B cell (primary cell): ENCODE measurements at regions not wholly inside any gene's neighbourhood (a gene's known extent, or its start where the extent isn't known, plus 50 kb on each side); places are given as distances from the start of the nearest gene placed in this dataset.

Experiments
- EZH2 ChIP-seq: IDR thresholded peaks from 2 replicates; pipeline ENCODE4 v1.6.1; 2012; ENCODE audit warnings: borderline replicate concordance, low read depth, mild to moderate bottlenecking, moderate library complexity, low read length; ENCODE audit not compliant: insufficient read depth, poor library complexity, severe bottlenecking
- TF ChIP-seq, protein P1 (sequence below): fragments of 200-600 bp; IDR thresholded peaks from one replicate; pipeline ENCODE4 v1.8.0; 2022; ENCODE audit warnings: antibody characterized with exemption, mild to moderate bottlenecking

DNA sequence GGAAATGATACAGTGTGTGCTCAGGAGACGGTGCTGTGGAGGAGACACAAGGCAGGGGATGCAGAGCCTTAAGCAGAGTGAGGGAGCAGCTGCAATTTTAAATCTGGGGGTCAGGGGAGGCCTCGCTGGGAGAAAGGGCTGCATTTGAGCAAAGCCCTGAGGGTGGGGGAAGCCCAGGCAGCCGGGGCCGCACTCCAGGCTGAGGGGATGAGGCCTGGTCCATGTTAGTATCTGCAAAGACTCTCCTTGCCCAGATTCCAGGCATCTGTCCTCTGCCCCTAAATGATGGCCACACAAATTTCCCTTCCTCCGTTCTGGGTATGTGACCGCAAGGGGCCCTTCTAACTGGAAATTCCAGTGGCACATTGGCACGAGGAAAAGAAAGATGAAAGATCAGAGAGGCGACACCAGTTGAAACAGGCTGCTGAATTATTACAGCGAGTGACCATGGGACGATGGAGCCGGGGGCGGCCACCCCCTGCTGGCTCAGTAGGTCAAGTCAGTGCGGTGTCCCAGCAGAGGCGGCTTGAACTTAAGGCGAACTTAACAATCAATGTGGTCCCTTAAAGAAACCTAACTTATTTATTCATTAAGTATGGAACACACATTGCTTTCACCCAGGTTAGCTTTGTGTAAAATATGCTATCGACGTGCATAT lies 62.3 kb upstream of the KAT6B start:
- no peak for TF ChIP-seq EZH2
- TF ChIP-seq, protein P1, sequence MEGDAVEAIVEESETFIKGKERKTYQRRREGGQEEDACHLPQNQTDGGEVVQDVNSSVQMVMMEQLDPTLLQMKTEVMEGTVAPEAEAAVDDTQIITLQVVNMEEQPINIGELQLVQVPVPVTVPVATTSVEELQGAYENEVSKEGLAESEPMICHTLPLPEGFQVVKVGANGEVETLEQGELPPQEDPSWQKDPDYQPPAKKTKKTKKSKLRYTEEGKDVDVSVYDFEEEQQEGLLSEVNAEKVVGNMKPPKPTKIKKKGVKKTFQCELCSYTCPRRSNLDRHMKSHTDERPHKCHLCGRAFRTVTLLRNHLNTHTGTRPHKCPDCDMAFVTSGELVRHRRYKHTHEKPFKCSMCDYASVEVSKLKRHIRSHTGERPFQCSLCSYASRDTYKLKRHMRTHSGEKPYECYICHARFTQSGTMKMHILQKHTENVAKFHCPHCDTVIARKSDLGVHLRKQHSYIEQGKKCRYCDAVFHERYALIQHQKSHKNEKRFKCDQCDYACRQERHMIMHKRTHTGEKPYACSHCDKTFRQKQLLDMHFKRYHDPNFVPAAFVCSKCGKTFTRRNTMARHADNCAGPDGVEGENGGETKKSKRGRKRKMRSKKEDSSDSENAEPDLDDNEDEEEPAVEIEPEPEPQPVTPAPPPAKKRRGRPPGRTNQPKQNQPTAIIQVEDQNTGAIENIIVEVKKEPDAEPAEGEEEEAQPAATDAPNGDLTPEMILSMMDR, result no peak
